CD4-positive, alpha-beta T cell treated with Interferon alpha-2 for 1 hour (primary cell): ENCODE measurements at regions not wholly inside any gene's neighbourhood (a gene's known extent, or its start where the extent isn't known, plus 50 kb on each side); places are given as distances from the start of the nearest gene placed in this dataset.

ENCODE experiments used
- DNase-seq, 2 donors: peaks; one replicate each; pipeline ENCODE4 v3.0.0-alpha.2; 2020 to 2022

- no peak for DNase-seq
Measured at GRCh38 chr13:44266772-44267171, 106.9 kb upstream of the SERP2 start.

GRCh38 chr13:44267203-44267602 is 106.4 kb upstream of the SERP2 start:
- no peak for DNase-seq

DNA sequence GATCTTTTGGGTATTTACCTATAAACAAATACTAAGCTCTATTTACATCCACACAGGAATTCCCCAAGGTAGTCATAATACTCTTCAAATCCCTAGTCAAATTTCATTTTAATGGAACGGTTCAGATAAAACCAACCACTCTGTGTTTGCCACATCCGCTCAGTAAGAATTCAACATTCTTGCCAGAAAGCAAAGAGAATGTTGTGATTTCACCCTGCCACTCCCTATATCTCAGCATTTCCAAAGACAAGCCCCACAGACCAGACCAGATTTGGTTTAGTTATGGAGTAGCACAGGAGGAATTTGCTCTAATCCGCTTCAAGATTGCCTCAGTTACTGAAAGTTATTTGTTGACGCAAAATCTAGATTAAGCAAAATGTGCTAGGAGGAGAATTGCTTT is 105.6 kb upstream of the SERP2 start:
- DNase-seq, result no peak

DNA sequence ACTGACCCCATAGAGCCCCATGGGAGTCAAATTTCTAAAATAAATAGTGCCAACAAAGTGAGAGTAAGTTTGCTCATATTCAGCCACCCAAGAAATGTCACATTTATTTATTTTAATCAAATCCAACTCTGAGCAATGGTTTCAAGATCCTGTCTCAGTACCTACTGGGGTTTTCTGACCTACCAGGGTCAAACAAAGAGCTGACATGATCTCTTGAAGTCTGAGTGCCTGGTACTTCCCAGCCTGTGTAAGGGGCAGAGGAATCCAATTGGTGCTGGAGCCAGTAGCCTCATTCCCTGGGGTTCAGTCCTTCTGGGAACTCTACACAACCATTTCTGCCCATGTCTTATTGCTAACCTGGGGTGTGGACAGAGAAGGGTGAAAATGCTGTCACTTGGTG is 104.6 kb upstream of the SERP2 start:
- DNase-seq, result no peak

GRCh38 chr13:44270150-44270549 is 103.5 kb upstream of the SERP2 start:
- no peak for DNase-seq

DNA sequence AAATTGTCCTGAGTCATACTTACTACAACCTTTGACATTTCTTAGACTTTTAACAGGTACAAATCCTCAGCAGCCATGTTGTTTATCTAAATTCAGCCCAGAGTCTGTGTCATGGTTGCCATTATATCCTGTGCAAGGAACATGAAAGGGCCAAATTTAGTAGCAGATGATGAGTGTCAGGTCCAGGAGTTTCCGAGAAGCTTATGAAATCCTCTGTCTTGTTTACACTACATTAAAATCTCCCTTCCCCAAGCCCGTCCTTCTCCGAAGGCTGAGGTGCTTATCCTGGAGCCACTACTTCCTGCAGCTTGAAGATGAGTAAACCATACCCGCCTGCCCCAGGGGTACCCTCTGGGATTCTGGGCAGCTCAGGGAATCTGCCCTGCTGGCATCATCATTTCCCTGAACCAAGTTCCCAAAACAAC is 102.6 kb upstream of the SERP2 start:
- DNase-seq, result no peak

DNA sequence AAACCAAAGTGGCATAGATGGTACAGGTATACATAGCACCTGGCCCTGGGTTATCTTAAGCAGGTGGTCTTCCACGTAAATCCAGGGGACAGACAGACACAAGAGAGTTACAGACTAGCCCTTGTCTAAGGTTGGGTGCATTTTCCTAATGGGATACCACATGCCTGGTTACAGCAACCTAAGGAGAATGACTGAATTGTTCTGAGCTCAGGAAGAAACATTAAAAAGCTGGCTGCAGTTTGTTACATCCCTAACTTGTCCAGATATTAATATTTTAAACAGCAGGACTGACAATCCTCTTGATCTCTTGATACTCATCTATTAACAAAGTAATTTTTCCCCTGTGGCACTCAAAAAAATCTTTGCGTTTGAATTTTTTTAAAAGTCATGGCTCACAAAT is 102.2 kb upstream of the SERP2 start:
- DNase-seq, result no peak

GRCh38 chr13:44271915-44272341 is 101.7 kb upstream of the SERP2 start:
- DNase-seq, result no peak

GRCh38 chr13:44272692-44273091 is 100.9 kb upstream of the SERP2 start:
- no peak for DNase-seq

- no peak for DNase-seq
Measured at GRCh38 chr13:44273216-44273615, 100.4 kb upstream of the SERP2 start.

- DNase-seq, result peak; percentile 55 to 85
Measured at GRCh38 chr13:44273991-44274770, 99.4 kb upstream of the SERP2 start.

GRCh38 chr13:44274771-44275205 is 98.8 kb upstream of the SERP2 start:
- DNase-seq, result peak in 1 of 2 donors; percentile 46

DNA sequence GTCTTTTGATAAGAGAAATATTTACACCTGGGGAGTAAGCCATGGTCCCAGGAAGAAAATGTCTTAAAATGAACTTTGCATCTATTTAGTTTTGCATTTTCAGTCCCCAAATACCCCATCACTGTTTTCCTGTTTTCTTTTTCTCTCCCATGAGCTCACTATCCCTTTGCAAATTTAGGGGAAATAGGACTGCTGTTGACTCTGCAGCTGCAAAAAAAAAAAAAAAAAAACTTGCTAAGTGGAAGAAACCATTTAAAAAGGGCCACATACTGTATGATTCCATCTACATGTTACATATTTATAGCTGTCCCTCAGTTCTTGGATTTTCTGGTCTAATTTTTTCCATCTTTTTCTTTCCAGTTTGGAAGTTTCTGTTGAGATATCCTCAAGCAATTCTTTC is 98.2 kb upstream of the SERP2 start:
- DNase-seq, result no peak

- peak in 1 of 2 donors; percentile 59 for DNase-seq
Measured at GRCh38 chr13:44276061-44276460, 97.6 kb upstream of the SERP2 start.

DNA sequence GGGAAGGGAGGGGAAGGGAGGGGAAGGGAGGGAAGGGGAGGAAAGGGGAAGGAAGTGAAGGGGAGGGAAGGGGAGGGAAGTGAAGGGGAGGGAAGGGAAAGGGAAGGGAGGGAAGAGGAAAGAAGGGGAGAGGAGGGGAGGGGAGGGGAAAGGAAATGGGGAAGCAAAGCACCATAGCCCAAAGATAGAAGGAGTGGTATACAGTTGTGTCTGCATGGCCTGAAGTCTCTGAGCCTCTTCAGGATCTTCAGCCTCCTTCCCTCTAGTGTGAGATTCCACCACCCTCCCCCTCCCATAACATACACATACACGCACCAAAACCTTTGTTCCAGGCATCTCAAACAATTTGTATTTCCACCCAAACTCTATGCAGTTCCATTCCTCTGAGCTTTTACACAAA is 96.2 kb upstream of the SERP2 start:
- no peak for DNase-seq

DNA sequence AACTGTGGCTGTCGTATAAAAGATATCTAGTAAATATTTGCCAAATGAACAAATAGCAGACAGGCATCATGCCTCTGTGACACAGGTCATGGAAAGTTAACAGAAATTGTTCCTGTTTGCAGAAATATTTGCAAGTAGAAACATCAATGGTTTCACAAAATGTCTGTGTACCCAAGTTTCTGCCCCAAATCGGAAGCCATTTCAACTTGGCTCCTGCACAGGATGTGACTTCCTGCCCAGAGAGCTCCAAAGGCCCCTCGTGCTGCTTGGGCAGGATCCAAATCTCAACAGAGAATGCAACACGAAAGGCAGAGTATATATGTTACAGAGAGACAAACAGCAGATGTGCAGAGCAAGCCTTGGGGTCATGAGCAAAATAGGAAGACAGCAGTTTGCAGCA is 95.5 kb upstream of the SERP2 start:
- no peak for DNase-seq

DNA sequence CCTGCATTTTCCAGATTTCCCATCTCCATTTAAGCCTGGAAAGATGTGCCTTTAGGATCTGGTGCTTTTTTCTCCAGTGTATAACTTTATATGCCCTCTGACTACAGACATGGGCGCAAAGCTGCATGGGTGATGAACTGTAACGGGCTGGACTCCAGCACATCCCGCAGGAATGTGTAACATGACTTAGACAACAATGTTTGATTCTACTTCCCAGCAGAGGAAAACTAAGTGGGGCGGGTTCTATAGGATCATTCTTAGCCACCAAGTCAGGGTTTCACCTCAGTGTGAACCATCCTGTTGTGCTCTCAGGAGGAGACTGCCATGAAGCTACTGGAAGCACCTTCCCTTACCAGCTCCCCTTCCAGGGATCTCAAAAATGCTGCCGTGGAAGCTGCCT is 93.2 kb upstream of the SERP2 start:
- no peak for DNase-seq

DNA sequence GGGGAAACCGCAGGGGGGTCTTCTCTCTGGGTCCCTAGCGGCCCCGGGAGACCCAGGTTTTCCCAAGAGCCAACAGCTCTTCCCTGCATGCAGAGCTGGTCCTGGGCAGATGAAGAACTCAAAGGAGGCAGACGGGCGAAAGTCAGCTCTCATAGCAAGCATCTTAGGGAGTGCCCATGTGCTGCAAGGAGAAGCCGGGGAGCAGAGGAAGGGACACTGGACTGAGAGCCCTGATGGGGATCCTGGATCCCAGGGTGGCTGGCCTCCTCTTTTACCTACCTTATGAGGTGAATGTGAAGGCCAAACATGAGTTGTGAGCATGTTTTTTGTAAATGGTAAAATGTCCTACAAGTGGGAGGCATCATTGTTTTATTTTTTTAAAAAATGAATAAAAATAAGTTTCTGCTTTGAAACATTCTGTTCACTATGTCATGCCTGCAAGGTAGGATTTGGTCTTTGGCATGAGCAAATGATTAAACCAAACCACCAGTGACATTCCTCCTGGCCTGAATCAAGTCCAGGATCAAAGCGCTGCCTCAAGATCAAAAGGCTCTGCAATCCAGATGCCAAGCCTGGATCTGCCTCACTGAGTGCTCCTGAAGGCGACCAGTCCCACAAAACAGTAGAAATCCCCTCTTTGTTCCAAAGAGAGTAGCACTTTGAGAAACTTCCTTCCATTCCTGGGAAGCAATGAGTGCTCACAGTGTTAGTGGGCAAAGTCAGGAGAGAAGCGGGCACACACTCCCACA is 92.2 kb upstream of the SERP2 start:
- no peak for DNase-seq

GRCh38 chr13:44283600-44283999 is 90.0 kb upstream of the SERP2 start:
- DNase-seq, result no peak

DNA sequence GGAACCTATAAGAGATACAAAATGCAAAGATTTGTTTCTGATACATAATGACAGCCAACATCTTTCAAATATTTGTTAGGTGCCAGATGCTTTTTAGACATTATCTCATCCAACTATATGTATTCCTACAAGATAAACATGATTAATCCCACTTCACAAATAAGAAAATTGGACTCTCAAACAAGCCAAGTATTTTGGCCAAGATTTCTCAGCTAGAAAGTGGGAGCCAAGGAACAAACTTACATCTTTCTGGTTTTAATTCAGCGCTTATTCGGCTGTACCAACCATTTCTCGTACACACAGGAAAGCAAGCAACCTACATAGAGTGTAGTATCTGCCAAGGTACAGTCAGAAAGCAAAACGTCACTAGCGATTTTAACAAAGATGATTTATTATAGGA is 85.7 kb upstream of the SERP2 start:
- no peak for DNase-seq

DNA sequence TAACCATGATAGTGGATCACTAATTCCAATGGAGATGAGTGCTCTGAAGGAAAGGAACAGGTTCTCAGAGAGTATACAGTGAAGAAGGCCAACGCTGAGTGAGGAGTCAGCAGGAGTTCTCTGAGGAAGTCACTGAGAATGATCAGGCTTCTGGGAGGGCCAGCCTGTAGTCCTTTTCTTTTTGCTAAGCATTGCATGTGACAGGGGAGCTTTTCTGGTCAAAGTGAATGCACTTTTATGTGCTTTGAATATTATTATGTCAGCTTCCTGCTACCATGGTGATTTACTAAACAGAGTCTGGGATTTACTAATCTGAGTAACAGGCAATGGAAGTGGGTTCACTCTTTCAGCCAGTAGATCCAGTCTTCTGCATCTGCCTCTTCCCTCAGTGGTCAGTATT is 81.1 kb upstream of the SERP2 start:
- DNase-seq, result no peak

GRCh38 chr13:44293374-44293773 is 80.2 kb upstream of the SERP2 start:
- DNase-seq, result no peak

DNA sequence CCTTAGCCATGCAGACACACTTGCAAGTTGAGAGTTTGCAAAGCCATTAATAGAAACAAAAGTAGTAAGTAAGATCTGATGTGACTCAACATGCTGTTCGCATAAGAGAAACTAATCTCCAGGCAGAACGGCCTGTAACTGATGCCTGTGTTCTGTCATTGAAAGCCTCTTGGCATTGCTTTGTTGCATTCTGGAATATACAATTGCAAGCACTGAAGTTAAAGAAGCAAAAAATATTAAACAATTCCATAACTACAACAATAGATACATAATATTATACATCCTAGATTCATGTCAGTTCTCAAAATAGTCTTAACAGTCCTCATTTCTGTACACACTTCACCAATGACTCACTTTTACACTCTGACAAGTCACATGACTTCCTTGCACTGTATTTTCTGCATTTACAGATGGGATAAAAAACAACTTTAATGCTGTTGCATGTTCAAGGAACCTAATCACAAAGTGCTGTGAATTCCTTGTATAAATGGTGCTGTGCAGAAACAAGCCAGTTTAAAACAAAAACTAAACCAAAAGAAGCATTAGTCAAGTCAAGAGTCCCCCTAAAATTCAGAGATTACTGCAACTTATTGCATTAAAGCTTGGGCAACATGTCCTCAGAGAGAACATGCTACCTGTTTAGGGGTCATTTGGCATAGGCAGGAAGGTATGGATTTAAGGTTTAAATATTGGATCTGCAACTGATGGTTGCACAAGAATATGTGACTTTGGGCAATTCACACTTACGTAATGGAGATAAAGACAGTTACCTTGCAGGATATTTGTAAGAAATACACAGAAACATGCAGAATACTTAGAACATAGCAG is 79.5 kb upstream of the SERP2 start:
- DNase-seq, result peak in 1 of 2 donors; percentile 22
